ENCODE measurements at regions not wholly inside any gene's neighbourhood (a gene's known extent, or its start where the extent isn't known, plus 50 kb on each side); places are given as distances from the start of the nearest gene placed in this dataset.

DNA sequence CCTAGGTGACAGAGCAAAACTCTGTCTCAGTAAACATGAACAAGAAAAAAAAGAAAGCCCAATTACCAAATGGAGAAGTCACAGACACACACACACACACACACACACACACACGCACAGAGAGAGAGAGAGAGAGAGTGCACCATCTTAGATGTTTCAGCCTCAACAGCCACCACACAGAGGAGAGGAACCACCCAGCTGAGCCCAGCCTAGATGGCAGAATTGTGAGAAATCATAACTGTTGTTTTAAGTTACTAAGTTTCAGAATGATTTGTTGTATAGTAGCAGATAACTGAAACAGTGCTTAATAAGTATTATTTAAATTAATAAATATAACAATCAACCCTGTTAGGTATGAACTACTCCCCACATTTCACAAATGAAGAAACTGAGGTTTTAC lies 321.2 kb downstream of the ZNF621 start:
- no peaks in the 10 kb centered on the region for H3K4me1 ChIP-seq (ENCODE audit: control insufficient read depth, extremely low read depth, insufficient read depth, low read length)
- no peaks in the 10 kb centered on the region for H4K20me1 ChIP-seq (ENCODE audit: control insufficient read depth, extremely low read depth, insufficient read depth, low read length)
- no peak overlapping the region for H3K9ac ChIP-seq (ENCODE audit: insufficient read depth, low read length)
- no peak for DNase-seq (ENCODE audit: low read depth in 2 of 2)
- H3K79me2 ChIP-seq (ENCODE audit: control insufficient read depth, insufficient read depth, low read length), result no peaks in the 10 kb centered on the region
- no peak overlapping the region for H3K4me2 ChIP-seq (ENCODE audit: extremely low read depth, insufficient read depth, low read length)
- no peak overlapping the region for H3K27ac ChIP-seq (ENCODE audit: insufficient read depth, low read length)
- H3K9me3 ChIP-seq (ENCODE audit: control insufficient read depth, insufficient read depth, low read depth, low read length), result no peaks in the 10 kb centered on the region
- H3K36me3 ChIP-seq (ENCODE audit: control insufficient read depth, insufficient read depth, low read length), result no peaks in the 10 kb centered on the region
- TF ChIP-seq EZH2 (IDR thresholded peaks at IDR 0.05; ENCODE audit: low read length, missing control alignments), result no peak
- TF ChIP-seq, protein P1, sequence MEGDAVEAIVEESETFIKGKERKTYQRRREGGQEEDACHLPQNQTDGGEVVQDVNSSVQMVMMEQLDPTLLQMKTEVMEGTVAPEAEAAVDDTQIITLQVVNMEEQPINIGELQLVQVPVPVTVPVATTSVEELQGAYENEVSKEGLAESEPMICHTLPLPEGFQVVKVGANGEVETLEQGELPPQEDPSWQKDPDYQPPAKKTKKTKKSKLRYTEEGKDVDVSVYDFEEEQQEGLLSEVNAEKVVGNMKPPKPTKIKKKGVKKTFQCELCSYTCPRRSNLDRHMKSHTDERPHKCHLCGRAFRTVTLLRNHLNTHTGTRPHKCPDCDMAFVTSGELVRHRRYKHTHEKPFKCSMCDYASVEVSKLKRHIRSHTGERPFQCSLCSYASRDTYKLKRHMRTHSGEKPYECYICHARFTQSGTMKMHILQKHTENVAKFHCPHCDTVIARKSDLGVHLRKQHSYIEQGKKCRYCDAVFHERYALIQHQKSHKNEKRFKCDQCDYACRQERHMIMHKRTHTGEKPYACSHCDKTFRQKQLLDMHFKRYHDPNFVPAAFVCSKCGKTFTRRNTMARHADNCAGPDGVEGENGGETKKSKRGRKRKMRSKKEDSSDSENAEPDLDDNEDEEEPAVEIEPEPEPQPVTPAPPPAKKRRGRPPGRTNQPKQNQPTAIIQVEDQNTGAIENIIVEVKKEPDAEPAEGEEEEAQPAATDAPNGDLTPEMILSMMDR (conservative IDR thresholded peaks at IDR 0.05 in 1 of 2, IDR thresholded peaks at IDR 0.05 in 1 of 2; ENCODE audit: low read depth in 1 of 2, low read length in 2 of 2), result no peak
- no peaks in the 10 kb centered on the region for H3K27me3 ChIP-seq (ENCODE audit: control insufficient read depth, insufficient read depth, low read length)
- H3K4me3 ChIP-seq (replicated peaks in 1 of 4; ENCODE audit: control extremely low read depth in 1 of 4, insufficient read depth in 1 of 4, low read depth in 3 of 4, low read length in 4 of 4), result no peak overlapping the region
- H2AFZ ChIP-seq (ENCODE audit: low read length), result no peak overlapping the region

DNA sequence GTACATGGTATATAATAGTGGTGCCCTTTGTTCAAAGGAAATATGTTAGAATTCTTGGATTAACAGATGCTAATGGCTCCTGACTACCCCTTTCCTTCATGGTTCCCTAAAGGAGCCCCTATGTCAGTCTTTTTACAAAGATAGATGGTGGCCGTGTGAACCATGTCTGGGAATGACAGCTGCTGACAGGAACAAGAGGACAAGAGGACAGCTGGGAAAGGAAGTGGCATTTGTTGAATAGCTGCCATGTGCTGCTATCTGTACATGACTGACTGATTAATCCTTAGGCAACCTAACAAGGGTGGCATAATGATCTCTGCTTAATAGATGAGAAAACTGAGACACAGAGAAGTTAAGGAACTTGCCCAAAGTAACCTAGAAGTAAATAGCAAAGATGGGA lies 321.7 kb downstream of the ZNF621 start:
- Histone ChIP-seq H3K4me1 (ENCODE audit: control insufficient read depth, extremely low read depth, insufficient read depth, low read length) (no peaks in the 10 kb centered on the region), H3K4me3 (replicated peaks in 1 of 4; ENCODE audit: control extremely low read depth in 1 of 4, insufficient read depth in 1 of 4, low read depth in 3 of 4, low read length in 4 of 4) (no peak overlapping the region), H3K9ac (ENCODE audit: insufficient read depth, low read length) (no peak overlapping the region), H2AFZ (ENCODE audit: low read length) (no peak overlapping the region), H4K20me1 (ENCODE audit: control insufficient read depth, extremely low read depth, insufficient read depth, low read length) (no peaks in the 10 kb centered on the region), H3K79me2 (ENCODE audit: control insufficient read depth, insufficient read depth, low read length) (no peaks in the 10 kb centered on the region), H3K9me3 (ENCODE audit: control insufficient read depth, insufficient read depth, low read depth, low read length) (no peaks in the 10 kb centered on the region), H3K27ac (ENCODE audit: insufficient read depth, low read length) (no peak overlapping the region), H3K36me3 (ENCODE audit: control insufficient read depth, insufficient read depth, low read length) (no peaks in the 10 kb centered on the region), H3K4me2 (ENCODE audit: extremely low read depth, insufficient read depth, low read length) (no peak overlapping the region), H3K27me3 (ENCODE audit: control insufficient read depth, insufficient read depth, low read length) (no peaks in the 10 kb centered on the region)
- TF ChIP-seq, protein P1 (conservative IDR thresholded peaks at IDR 0.05 in 1 of 2, IDR thresholded peaks at IDR 0.05 in 1 of 2; ENCODE audit: low read depth in 1 of 2, low read length in 2 of 2), result no peak
- no peak for TF ChIP-seq EZH2 (IDR thresholded peaks at IDR 0.05; ENCODE audit: low read length, missing control alignments)
- no peak for DNase-seq (ENCODE audit: low read depth in 2 of 2)

DNA sequence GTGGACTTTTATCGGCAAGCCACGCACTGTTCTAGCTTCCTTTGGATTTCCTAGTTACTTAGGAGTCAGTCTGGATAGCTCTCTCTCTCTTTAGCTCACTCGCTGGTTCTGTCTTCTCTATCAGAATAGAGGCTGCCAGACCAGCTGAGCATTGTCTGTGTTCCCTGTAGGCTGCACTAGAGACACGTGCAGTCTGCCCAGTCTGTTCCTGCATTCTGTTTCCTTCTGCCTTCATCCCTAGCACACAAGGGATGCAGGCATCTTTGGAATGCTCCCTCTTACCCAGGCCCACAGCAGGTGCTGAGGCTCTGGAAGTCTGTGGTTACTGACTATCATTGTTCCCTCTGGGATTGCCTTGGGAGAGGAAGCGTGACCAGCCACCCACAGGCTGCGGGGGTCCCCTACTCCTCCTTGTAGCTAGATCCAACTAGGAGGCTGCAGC lies 322.8 kb downstream of the ZNF621 start:
- Histone ChIP-seq H3K27me3 (ENCODE audit: control insufficient read depth, insufficient read depth, low read length) (no peaks in the 10 kb centered on the region), H2AFZ (ENCODE audit: low read length) (no peak overlapping the region), H4K20me1 (ENCODE audit: control insufficient read depth, extremely low read depth, insufficient read depth, low read length) (no peaks in the 10 kb centered on the region), H3K4me3 (replicated peaks in 1 of 4; ENCODE audit: control extremely low read depth in 1 of 4, insufficient read depth in 1 of 4, low read depth in 3 of 4, low read length in 4 of 4) (no peak overlapping the region), H3K4me2 (ENCODE audit: extremely low read depth, insufficient read depth, low read length) (no peak overlapping the region), H3K4me1 (ENCODE audit: control insufficient read depth, extremely low read depth, insufficient read depth, low read length) (no peaks in the 10 kb centered on the region), H3K27ac (ENCODE audit: insufficient read depth, low read length) (no peak overlapping the region), H3K79me2 (ENCODE audit: control insufficient read depth, insufficient read depth, low read length) (no peaks in the 10 kb centered on the region), H3K36me3 (ENCODE audit: control insufficient read depth, insufficient read depth, low read length) (no peaks in the 10 kb centered on the region), H3K9ac (ENCODE audit: insufficient read depth, low read length) (no peak overlapping the region), H3K9me3 (ENCODE audit: control insufficient read depth, insufficient read depth, low read depth, low read length) (no peaks in the 10 kb centered on the region)
- peak in 1 of 2 donors; percentile 63 for DNase-seq (ENCODE audit: low read depth in 2 of 2)
- TF ChIP-seq, protein P1 (conservative IDR thresholded peaks at IDR 0.05 in 1 of 2, IDR thresholded peaks at IDR 0.05 in 1 of 2; ENCODE audit: low read depth in 1 of 2, low read length in 2 of 2), result no peak
- TF ChIP-seq EZH2 (IDR thresholded peaks at IDR 0.05; ENCODE audit: low read length, missing control alignments), result no peak

Measured in fibroblast of lung (primary cell).